ENCODE measurements at regions not wholly inside any gene's neighbourhood (a gene's known extent, or its start where the extent isn't known, plus 50 kb on each side); places are given as distances from the start of the nearest gene placed in this dataset.

DNA sequence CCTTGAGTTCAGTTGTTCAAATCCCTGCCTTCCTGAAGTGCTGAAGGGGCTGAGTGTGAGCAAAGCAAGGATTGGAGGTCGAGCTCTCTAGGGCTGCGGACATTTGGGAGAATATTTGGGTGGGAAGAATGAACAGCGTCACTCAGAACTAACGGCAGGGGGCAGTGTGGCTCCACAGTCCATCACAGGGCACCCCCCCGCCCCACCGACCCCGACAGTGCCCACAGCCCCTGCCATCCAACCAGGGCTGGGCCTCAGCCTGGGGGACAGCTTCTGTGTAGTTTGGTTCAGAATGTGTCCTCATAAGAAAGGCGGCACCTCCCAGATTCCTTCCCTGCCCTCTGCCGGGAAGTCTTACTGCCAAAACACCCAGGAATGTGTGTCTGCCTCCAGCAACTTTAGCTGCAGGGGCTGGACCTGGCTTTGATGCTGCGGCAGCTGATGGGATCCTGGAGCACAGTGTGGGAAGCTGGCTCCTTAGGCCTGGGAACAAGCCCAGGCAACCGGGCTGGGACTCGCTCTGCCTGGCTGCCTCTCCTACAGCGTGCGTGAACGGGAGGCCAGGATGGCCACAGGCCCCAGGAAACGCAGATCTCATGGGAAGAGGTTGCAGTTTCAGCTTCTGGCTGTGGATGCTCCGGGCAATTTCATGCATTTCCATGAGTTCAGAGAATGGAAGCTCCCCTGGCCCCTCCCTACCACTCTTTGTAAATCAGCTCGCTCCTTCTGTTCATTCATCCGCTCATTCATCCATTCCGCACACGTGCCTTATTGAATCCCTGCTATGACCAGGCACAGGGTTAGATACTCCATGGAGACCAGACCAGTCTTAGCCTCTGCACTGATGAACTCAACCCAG, 104.9 kb upstream of the TMPRSS2 start (continued):
- TF ChIP-seq ZKSCAN1 (IDR thresholded peaks at IDR 0.05; ENCODE audit: low read length) (no peak), ZEB1 (IDR thresholded peaks at IDR 0.05; ENCODE audit: insufficient replicate concordance, low read depth) (no peak), ZNF17 (CRISPR knock-in tag; IDR thresholded peaks at IDR 0.05) (no peak), KDM5A (IDR thresholded peaks at IDR 0.05; ENCODE audit: borderline replicate concordance, low read length) (no peak), ZSCAN22 (CRISPR knock-in tag; IDR thresholded peaks at IDR 0.05) (no peak), GATA4 (IDR thresholded peaks at IDR 0.05; ENCODE audit: borderline replicate concordance, low read depth) (no peak), FLYWCH1 (CRISPR knock-in tag; IDR thresholded peaks at IDR 0.05) (no peak), HDAC2 (CRISPR knock-in tag; IDR thresholded peaks at IDR 0.05) (0 out of 2 replicates have a peak, but pooled peaks have one; percentile 21), SMC3 (IDR thresholded peaks at IDR 0.05; ENCODE audit: low read length) (peak; percentile 42; the same call in 1 of the 2 replicates), ZNF616 (CRISPR knock-in tag; IDR thresholded peaks at IDR 0.05; ENCODE audit: low read depth) (no peak), PAX8 (CRISPR knock-in tag; IDR thresholded peaks at IDR 0.05; ENCODE audit: borderline replicate concordance) (no peak), ZNF589 (CRISPR knock-in tag; conservative IDR thresholded peaks at IDR 0.05) (no peak), SAFB2 (CRISPR knock-in tag; IDR thresholded peaks at IDR 0.05; ENCODE audit: borderline replicate concordance, low read depth) (0 out of 2 replicates have a peak, but pooled peaks have one; percentile 58)
- TF ChIP-seq, protein P1, sequence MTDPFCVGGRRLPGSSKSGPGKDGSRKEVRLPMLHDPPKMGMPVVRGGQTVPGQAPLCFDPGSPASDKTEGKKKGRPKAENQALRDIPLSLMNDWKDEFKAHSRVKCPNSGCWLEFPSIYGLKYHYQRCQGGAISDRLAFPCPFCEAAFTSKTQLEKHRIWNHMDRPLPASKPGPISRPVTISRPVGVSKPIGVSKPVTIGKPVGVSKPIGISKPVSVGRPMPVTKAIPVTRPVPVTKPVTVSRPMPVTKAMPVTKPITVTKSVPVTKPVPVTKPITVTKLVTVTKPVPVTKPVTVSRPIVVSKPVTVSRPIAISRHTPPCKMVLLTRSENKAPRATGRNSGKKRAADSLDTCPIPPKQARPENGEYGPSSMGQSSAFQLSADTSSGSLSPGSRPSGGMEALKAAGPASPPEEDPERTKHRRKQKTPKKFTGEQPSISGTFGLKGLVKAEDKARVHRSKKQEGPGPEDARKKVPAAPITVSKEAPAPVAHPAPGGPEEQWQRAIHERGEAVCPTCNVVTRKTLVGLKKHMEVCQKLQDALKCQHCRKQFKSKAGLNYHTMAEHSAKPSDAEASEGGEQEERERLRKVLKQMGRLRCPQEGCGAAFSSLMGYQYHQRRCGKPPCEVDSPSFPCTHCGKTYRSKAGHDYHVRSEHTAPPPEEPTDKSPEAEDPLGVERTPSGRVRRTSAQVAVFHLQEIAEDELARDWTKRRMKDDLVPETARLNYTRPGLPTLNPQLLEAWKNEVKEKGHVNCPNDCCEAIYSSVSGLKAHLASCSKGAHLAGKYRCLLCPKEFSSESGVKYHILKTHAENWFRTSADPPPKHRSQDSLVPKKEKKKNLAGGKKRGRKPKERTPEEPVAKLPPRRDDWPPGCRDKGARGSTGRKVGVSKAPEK (CRISPR knock-in tag; IDR thresholded peaks at IDR 0.05; ENCODE audit: borderline replicate concordance), result no peak
- TF ChIP-seq, protein P2, sequence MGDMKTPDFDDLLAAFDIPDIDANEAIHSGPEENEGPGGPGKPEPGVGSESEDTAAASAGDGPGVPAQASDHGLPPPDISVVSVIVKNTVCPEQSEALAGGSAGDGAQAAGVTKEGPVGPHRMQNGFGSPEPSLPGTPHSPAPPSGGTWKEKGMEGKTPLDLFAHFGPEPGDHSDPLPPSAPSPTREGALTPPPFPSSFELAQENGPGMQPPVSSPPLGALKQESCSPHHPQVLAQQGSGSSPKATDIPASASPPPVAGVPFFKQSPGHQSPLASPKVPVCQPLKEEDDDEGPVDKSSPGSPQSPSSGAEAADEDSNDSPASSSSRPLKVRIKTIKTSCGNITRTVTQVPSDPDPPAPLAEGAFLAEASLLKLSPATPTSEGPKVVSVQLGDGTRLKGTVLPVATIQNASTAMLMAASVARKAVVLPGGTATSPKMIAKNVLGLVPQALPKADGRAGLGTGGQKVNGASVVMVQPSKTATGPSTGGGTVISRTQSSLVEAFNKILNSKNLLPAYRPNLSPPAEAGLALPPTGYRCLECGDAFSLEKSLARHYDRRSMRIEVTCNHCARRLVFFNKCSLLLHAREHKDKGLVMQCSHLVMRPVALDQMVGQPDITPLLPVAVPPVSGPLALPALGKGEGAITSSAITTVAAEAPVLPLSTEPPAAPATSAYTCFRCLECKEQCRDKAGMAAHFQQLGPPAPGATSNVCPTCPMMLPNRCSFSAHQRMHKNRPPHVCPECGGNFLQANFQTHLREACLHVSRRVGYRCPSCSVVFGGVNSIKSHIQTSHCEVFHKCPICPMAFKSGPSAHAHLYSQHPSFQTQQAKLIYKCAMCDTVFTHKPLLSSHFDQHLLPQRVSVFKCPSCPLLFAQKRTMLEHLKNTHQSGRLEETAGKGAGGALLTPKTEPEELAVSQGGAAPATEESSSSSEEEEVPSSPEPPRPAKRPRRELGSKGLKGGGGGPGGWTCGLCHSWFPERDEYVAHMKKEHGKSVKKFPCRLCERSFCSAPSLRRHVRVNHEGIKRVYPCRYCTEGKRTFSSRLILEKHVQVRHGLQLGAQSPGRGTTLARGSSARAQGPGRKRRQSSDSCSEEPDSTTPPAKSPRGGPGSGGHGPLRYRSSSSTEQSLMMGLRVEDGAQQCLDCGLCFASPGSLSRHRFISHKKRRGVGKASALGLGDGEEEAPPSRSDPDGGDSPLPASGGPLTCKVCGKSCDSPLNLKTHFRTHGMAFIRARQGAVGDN (CRISPR knock-in tag; IDR thresholded peaks at IDR 0.05), result no peak; the same call in 1 of the 2 replicates
- TF ChIP-seq, protein P3, sequence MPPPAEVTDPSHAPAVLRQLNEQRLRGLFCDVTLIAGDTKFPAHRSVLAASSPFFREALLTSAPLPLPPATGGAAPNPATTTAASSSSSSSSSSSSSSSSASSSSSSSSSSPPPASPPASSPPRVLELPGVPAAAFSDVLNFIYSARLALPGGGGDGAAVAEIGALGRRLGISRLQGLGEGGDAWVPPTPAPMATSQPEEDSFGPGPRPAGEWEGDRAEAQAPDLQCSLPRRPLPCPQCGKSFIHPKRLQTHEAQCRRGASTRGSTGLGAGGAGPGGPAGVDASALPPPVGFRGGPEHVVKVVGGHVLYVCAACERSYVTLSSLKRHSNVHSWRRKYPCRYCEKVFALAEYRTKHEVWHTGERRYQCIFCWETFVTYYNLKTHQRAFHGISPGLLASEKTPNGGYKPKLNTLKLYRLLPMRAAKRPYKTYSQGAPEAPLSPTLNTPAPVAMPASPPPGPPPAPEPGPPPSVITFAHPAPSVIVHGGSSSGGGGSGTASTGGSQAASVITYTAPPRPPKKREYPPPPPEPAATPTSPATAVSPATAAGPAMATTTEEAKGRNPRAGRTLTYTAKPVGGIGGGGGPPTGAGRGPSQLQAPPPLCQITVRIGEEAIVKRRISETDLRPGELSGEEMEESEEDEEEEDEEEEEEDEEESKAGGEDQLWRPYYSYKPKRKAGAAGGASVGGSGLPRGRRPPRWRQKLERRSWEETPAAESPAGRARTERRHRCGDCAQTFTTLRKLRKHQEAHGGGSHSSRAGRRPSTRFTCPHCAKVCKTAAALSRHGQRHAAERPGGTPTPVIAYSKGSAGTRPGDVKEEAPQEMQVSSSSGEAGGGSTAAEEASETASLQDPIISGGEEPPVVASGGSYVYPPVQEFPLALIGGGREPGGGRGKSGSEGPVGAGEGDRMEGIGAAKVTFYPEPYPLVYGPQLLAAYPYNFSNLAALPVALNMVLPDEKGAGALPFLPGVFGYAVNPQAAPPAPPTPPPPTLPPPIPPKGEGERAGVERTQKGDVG (CRISPR knock-in tag; IDR thresholded peaks at IDR 0.05; ENCODE audit: borderline replicate concordance), result no peak
- TF ChIP-seq, protein P4, sequence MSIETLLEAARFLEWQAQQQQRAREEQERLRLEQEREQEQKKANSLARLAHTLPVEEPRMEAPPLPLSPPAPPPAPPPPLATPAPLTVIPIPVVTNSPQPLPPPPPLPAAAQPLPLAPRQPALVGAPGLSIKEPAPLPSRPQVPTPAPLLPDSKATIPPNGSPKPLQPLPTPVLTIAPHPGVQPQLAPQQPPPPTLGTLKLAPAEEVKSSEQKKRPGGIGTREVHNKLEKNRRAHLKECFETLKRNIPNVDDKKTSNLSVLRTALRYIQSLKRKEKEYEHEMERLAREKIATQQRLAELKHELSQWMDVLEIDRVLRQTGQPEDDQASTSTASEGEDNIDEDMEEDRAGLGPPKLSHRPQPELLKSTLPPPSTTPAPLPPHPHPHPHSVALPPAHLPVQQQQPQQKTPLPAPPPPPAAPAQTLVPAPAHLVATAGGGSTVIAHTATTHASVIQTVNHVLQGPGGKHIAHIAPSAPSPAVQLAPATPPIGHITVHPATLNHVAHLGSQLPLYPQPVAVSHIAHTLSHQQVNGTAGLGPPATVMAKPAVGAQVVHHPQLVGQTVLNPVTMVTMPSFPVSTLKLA (IDR thresholded peaks at IDR 0.05), result no peak

Measured in HepG2 (cell line).